ENCODE measurements at regions not wholly inside any gene's neighbourhood (a gene's known extent, or its start where the extent isn't known, plus 50 kb on each side); places are given as distances from the start of the nearest gene placed in this dataset.
A peak's percentile ranks its signal among the peaks of the same experiment; 100 is the strongest.

DNA sequence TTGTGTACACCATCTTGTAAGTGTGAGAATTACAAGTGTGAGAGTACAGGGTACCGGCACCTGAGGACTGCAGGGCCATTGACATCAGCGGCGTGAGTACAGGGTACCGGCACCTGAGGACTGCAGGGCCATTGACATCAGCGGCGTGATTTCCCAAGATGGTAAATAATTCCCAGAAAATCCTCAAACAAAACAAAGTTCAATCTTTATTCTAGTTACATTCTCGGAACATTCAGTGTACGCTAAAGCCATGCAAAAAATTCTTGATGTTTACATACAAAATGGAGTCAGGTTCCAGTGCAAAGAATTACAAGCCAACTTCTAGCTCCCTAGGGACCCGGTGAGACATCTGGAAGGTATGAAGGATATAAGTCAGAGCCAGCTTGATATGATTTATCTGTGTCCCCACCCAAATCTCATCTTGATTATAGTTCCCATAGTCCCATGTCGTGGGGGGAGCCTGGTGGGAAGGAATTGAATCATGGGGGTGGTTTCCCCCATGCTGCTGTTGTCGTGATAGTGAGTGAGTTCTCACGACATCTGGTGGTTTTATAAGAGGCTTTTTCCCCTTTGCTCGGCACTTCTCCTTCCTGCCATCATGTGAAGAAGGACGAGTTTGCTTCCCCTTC, 172.7 kb downstream of the TTLL2 start:
- TF ChIP-seq, protein P1, sequence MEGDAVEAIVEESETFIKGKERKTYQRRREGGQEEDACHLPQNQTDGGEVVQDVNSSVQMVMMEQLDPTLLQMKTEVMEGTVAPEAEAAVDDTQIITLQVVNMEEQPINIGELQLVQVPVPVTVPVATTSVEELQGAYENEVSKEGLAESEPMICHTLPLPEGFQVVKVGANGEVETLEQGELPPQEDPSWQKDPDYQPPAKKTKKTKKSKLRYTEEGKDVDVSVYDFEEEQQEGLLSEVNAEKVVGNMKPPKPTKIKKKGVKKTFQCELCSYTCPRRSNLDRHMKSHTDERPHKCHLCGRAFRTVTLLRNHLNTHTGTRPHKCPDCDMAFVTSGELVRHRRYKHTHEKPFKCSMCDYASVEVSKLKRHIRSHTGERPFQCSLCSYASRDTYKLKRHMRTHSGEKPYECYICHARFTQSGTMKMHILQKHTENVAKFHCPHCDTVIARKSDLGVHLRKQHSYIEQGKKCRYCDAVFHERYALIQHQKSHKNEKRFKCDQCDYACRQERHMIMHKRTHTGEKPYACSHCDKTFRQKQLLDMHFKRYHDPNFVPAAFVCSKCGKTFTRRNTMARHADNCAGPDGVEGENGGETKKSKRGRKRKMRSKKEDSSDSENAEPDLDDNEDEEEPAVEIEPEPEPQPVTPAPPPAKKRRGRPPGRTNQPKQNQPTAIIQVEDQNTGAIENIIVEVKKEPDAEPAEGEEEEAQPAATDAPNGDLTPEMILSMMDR (IDR thresholded peaks at IDR 0.05; ENCODE audit: extremely low read depth, low read depth, low read length): no peak

DNA sequence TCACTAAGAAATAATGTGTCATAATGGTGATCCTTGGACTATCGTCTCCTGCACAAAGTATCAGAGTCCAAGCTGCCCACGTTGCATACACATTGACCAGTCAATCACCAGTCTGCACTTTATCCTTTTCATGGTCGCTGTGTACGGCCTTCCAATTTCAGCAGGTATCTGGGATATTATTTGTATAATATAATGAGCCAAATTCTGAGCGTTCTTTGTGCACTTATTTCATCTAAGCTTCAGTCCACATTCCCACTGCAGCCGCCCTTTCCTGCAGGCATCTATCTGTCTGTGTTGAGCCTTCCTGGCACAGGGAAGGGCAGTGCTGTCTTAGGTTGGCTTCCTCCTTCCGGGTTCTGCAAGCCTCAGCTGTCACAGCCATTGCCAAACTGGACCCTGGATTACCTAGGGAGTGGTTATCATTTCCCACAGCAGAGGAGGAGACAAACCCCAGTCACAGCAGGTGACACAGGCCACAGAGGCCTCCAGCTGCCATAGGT, 174.3 kb downstream of the TTLL2 start:
- Histone ChIP-seq H3K27me3 (ENCODE audit: insufficient read depth, low read length) (no peaks in the 10 kb centered on the region), H2AFZ (ENCODE audit: low read length) (no peak overlapping the region), H3K27ac (ENCODE audit: low read depth, low read length) (no peak overlapping the region), H3K4me3 (ENCODE audit: insufficient read depth, low read length) (no peak overlapping the region), H3K79me2 (ENCODE audit: insufficient read depth, low read length) (no peaks in the 10 kb centered on the region), H3K4me1 (ENCODE audit: insufficient read depth, low read length) (no peaks in the 10 kb centered on the region), H4K20me1 (ENCODE audit: insufficient read depth, low read length) (no peaks in the 10 kb centered on the region), H3K9me3 (ENCODE audit: low read depth, low read length) (no peaks in the 10 kb centered on the region), H3K36me3 (ENCODE audit: insufficient read depth, low read length) (no peaks in the 10 kb centered on the region), H3K4me2 (ENCODE audit: insufficient read depth, low read length) (no peak overlapping the region)
- TF ChIP-seq, protein P1 (IDR thresholded peaks at IDR 0.05; ENCODE audit: extremely low read depth, low read depth, low read length): no peak
- no peak for DNase-seq (ENCODE audit: insufficient read length, low spot score, missing footprints)

More for the DNA sequence above, 172.7 kb downstream of the TTLL2 start:
- Histone ChIP-seq H4K20me1 (ENCODE audit: insufficient read depth, low read length) (no peaks in the 10 kb centered on the region), H3K9me3 (ENCODE audit: low read depth, low read length) (peaks cover 3% of the 10 kb centered on the region), H3K27ac (ENCODE audit: low read depth, low read length) (no peak overlapping the region), H3K27me3 (ENCODE audit: insufficient read depth, low read length) (no peaks in the 10 kb centered on the region), H3K4me3 (ENCODE audit: insufficient read depth, low read length) (no peak overlapping the region), H3K4me2 (ENCODE audit: insufficient read depth, low read length) (no peak overlapping the region), H3K79me2 (ENCODE audit: insufficient read depth, low read length) (no peaks in the 10 kb centered on the region), H3K36me3 (ENCODE audit: insufficient read depth, low read length) (no peaks in the 10 kb centered on the region), H3K4me1 (ENCODE audit: insufficient read depth, low read length) (no peaks in the 10 kb centered on the region), H2AFZ (ENCODE audit: low read length) (no peak overlapping the region)
- DNase-seq (ENCODE audit: insufficient read length, low spot score, missing footprints): no peak

DNA sequence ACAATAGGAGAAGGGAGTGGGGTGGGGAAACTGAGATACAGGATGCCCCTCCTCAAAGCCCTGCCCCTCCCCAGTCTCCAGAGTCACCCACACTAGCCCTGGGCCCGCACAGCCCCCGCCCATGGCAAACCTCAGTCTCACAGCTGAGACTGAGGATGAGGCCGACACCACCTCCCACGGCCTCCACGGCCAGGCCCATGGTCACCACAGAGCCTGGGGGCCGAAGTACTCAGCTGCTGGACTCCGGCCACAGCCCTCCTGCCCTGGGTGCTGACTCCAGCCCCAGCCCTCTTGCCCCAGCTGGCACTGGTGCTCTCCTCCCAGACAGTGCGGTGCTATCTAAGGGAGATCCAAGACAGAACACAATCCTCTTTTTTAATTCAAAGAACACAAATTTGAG, 176.1 kb downstream of the TTLL2 start:
- H3K4me1 ChIP-seq (ENCODE audit: insufficient read depth, low read length): no peaks in the 10 kb centered on the region
- no peak overlapping the region for H2AFZ ChIP-seq (ENCODE audit: low read length)
- H3K27ac ChIP-seq (ENCODE audit: low read depth, low read length): no peak overlapping the region
- H3K36me3 ChIP-seq (ENCODE audit: insufficient read depth, low read length): no peaks in the 10 kb centered on the region
- no peak overlapping the region for H3K4me2 ChIP-seq (ENCODE audit: insufficient read depth, low read length)
- no peaks in the 10 kb centered on the region for H3K79me2 ChIP-seq (ENCODE audit: insufficient read depth, low read length)
- DNase-seq (ENCODE audit: insufficient read length, low spot score, missing footprints): no peak
- H4K20me1 ChIP-seq (ENCODE audit: insufficient read depth, low read length): no peaks in the 10 kb centered on the region
- TF ChIP-seq, protein P1 (IDR thresholded peaks at IDR 0.05; ENCODE audit: extremely low read depth, low read depth, low read length): no peak
- H3K9me3 ChIP-seq (ENCODE audit: low read depth, low read length): no peaks in the 10 kb centered on the region
- H3K4me3 ChIP-seq (ENCODE audit: insufficient read depth, low read length): no peak overlapping the region
- H3K27me3 ChIP-seq (ENCODE audit: insufficient read depth, low read length): no peaks in the 10 kb centered on the region

DNA sequence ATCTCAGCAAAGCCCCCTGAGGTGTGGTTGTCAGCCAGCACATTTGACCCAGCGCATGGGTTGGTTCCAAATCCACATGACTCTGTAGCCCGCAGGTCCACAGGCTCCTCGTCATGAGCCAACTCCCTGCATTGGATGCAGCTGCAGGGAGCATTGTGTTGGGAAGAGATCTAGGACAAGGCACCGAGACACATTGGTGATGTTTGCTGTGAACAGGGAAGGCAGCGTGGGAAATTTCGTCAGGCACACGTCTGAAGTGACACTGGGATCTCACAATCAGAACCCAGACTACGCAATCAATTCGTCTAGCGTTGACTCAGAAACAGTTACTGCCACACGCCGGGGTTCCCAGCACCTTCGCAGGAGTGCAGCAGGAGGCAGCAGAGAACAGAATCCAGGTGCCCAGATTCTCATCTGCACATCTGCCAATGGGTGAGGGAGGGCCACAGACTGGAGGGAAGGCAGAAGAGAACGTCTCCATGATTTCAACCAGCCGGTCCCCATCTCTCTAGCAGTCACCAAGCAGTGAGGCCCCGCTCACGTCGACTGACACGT, 177.0 kb downstream of the TTLL2 start:
- Histone ChIP-seq H3K36me3 (ENCODE audit: insufficient read depth, low read length) (no peaks in the 10 kb centered on the region), H3K79me2 (ENCODE audit: insufficient read depth, low read length) (no peaks in the 10 kb centered on the region), H3K4me2 (ENCODE audit: insufficient read depth, low read length) (no peak overlapping the region), H3K4me3 (ENCODE audit: insufficient read depth, low read length) (no peak overlapping the region), H3K27me3 (ENCODE audit: insufficient read depth, low read length) (no peaks in the 10 kb centered on the region), H3K4me1 (ENCODE audit: insufficient read depth, low read length) (no peaks in the 10 kb centered on the region), H2AFZ (ENCODE audit: low read length) (no peak overlapping the region), H3K9me3 (ENCODE audit: low read depth, low read length) (no peaks in the 10 kb centered on the region), H3K27ac (ENCODE audit: low read depth, low read length) (no peak overlapping the region), H4K20me1 (ENCODE audit: insufficient read depth, low read length) (no peaks in the 10 kb centered on the region)
- TF ChIP-seq, protein P1 (IDR thresholded peaks at IDR 0.05; ENCODE audit: extremely low read depth, low read depth, low read length): no peak
- DNase-seq (ENCODE audit: insufficient read length, low spot score, missing footprints): peak; percentile 79

All from osteoblast (primary cell).